H1 (cell line): ENCODE measurements at regions not wholly inside any gene's neighbourhood (a gene's known extent, or its start where the extent isn't known, plus 50 kb on each side); places are given as distances from the start of the nearest gene placed in this dataset.

ENCODE experiments used
- ASH2L ChIP-seq: fragments of 200-600, 300-600 bp; sonication (generic); IDR thresholded peaks from one replicate; pipeline ENCODE4 v1.7.1; 2017; ENCODE audit warnings: low read length
- BACH1 ChIP-seq: IDR thresholded peaks from 2 replicates; pipeline ENCODE4 v1.6.1; 2012; ENCODE audit warnings: low read length, improper control_type of control experiment
- EGR1 ChIP-seq: IDR thresholded peaks from 2 replicates; pipeline ENCODE4 v1.6.1; 2011; ENCODE audit warnings: low read depth, low read length, borderline replicate concordance
- NANOG ChIP-seq: IDR thresholded peaks from 2 replicates; pipeline ENCODE4 v1.6.1; 2011; ENCODE audit warnings: low read length, low read depth, mild to moderate bottlenecking, inconsistent platforms; ENCODE audit not compliant: insufficient read depth, poor library complexity, severe bottlenecking
- NRF1 ChIP-seq: IDR thresholded peaks from 2 replicates; pipeline ENCODE4 v1.6.1; 2011; ENCODE audit warnings: mild to moderate bottlenecking, low read depth, low read length, improper control_type of control experiment
- POLR2A ChIP-seq, 2 experiments: IDR thresholded peaks; 1 replicate in 1 of 2; 2 replicates in 1 of 2; pipeline ENCODE4 v1.6.1; 2011; ENCODE audit warnings: low read depth in 2 of 2, low read length in 2 of 2, mild to moderate bottlenecking in 2 of 2; ENCODE audit errors: control extremely low read depth in 1 of 2
- POLR2AphosphoS5 ChIP-seq: IDR thresholded peaks from 2 replicates; pipeline ENCODE4 v1.6.1; 2011; ENCODE audit warnings: low read depth, low read length
- RAD21 ChIP-seq, 2 experiments: IDR thresholded peaks in 1 of 2; conservative IDR thresholded peaks in 1 of 2; 2 replicates each; pipeline ENCODE4 v1.6.1; 2011; ENCODE audit warnings: low read depth in 2 of 2, low read length in 2 of 2, improper control_type of control experiment in 1 of 2, inconsistent platforms in 1 of 2, mild to moderate bottlenecking in 1 of 2, moderate library complexity in 1 of 2
- SP2 ChIP-seq: IDR thresholded peaks from 2 replicates; pipeline ENCODE4 v1.6.1; 2012; ENCODE audit warnings: mild to moderate bottlenecking, low read length, inconsistent platforms
- TAF1 ChIP-seq: IDR thresholded peaks from 2 replicates; pipeline ENCODE4 v1.6.1; 2011; ENCODE audit warnings: mild to moderate bottlenecking, low read depth, low read length
- TCF12 ChIP-seq: IDR thresholded peaks from 2 replicates; pipeline ENCODE4 v1.6.1; 2011; ENCODE audit warnings: low read depth, mild to moderate bottlenecking, low read length
- YY1 ChIP-seq: IDR thresholded peaks from 2 replicates; pipeline ENCODE4 v1.6.1; 2011; ENCODE audit warnings: low read depth, mild to moderate bottlenecking, low read length
- TF ChIP-seq, protein P1 (sequence below), 3 experiments: IDR thresholded peaks; 1 replicate in 2 of 3; 2 replicates in 1 of 3; pipeline versions ENCODE4 v1.5.1 to v1.6.1; 2011; ENCODE audit warnings: low read length in 3 of 3, mild to moderate bottlenecking in 3 of 3, inconsistent platforms in 2 of 3, low read depth in 1 of 3, moderate library complexity in 1 of 3; ENCODE audit not compliant: insufficient read depth in 1 of 3; ENCODE audit errors: control extremely low read depth in 1 of 3
- TF ChIP-seq, protein P2 (sequence below): IDR thresholded peaks from 2 replicates; pipeline ENCODE4 v1.6.1; 2011; ENCODE audit warnings: low read length, improper control_type of control experiment

DNA sequence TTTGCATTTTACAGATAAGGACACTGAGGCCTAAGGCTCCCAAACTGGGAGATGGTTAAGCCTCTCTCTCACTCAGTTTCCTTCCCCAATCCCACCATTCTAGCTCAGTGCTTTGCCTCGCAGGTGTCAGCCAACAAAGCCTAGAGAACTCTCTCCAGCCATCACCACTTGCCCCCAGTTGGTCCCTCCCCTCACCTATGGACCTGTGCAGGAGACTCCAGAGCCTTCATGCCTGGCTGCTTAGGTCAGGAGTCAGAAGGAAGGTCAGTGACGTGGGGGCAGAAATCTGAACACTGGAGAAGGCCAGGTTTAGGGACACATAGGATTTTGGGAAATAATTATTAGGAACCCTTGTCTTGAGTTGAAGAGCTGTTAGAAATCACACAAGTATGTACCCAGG, 295.3 kb downstream of the PTPRU start:
- no peak for TF ChIP-seq ASH2L
- TF ChIP-seq, protein P1, sequence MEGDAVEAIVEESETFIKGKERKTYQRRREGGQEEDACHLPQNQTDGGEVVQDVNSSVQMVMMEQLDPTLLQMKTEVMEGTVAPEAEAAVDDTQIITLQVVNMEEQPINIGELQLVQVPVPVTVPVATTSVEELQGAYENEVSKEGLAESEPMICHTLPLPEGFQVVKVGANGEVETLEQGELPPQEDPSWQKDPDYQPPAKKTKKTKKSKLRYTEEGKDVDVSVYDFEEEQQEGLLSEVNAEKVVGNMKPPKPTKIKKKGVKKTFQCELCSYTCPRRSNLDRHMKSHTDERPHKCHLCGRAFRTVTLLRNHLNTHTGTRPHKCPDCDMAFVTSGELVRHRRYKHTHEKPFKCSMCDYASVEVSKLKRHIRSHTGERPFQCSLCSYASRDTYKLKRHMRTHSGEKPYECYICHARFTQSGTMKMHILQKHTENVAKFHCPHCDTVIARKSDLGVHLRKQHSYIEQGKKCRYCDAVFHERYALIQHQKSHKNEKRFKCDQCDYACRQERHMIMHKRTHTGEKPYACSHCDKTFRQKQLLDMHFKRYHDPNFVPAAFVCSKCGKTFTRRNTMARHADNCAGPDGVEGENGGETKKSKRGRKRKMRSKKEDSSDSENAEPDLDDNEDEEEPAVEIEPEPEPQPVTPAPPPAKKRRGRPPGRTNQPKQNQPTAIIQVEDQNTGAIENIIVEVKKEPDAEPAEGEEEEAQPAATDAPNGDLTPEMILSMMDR (IDR thresholded peaks at IDR 0.05; ENCODE audit: control extremely low read depth in 1 of 3, insufficient read depth in 1 of 3, low read depth in 1 of 3, low read length in 3 of 3) = no peak
- TF ChIP-seq SP2 = no peak
- TF ChIP-seq, protein P2, sequence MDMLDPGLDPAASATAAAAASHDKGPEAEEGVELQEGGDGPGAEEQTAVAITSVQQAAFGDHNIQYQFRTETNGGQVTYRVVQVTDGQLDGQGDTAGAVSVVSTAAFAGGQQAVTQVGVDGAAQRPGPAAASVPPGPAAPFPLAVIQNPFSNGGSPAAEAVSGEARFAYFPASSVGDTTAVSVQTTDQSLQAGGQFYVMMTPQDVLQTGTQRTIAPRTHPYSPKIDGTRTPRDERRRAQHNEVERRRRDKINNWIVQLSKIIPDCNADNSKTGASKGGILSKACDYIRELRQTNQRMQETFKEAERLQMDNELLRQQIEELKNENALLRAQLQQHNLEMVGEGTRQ = no peak
- no peak for TF ChIP-seq TAF1
- TF ChIP-seq NANOG = no peak
- no peak for TF ChIP-seq YY1
- TF ChIP-seq TCF12 = no peak
- no peak for TF ChIP-seq RAD21 (IDR thresholded peaks at IDR 0.05 in 1 of 2, conservative IDR thresholded peaks at IDR 0.05 in 1 of 2; ENCODE audit: low read depth in 2 of 2, low read length in 2 of 2)
- no peak for TF ChIP-seq EGR1
- no peak for TF ChIP-seq BACH1
- no peak for TF ChIP-seq POLR2A (IDR thresholded peaks at IDR 0.05; ENCODE audit: control extremely low read depth in 1 of 2, low read depth in 2 of 2, low read length in 2 of 2)
- no peak for TF ChIP-seq NRF1
- TF ChIP-seq POLR2AphosphoS5 = no peak
